ENCODE measurements at regions not wholly inside any gene's neighbourhood (a gene's known extent, or its start where the extent isn't known, plus 50 kb on each side); places are given as distances from the start of the nearest gene placed in this dataset.
"Not testable (repeated sequence)": the region's sequence is repeated elsewhere in the genome, so short reads cannot be mapped to it uniquely, and the experiment has no call there.

GRCh38 chr10:8278099-8278498 is 223.6 kb downstream of the GATA3 start:
- no peak for TF ChIP-seq CTCF (conservative IDR thresholded peaks at IDR 0.05; ENCODE audit: low read depth)
- DNase-seq (ENCODE audit: low spot score): no peak
- ChIA-PET POLR2A (ENCODE audit: low non-redundant PET) (no interaction called here), CTCF (no interaction called here)
- no peak overlapping the region for H3K27ac ChIP-seq

GRCh38 chr10:8279598-8279997 is 225.1 kb downstream of the GATA3 start:
- TF ChIP-seq CTCF (conservative IDR thresholded peaks at IDR 0.05; ENCODE audit: low read depth): no peak
- no peak overlapping the region for H3K27ac ChIP-seq
- DNase-seq (ENCODE audit: low spot score): no peak
- CTCF ChIA-PET: interaction anchor here (0.6 to 0.7 kb wide), 2 partner anchors 226 to 1570 kb away, joined by 3 read pairs; no protein-coding TSS in a partner anchor
- POLR2A ChIA-PET (ENCODE audit: low non-redundant PET): no interaction called here

GRCh38 chr10:8280946-8281345 is 226.5 kb downstream of the GATA3 start:
- H3K27ac ChIP-seq: no peak overlapping the region
- ChIA-PET POLR2A (ENCODE audit: low non-redundant PET) (no interaction called here), CTCF (no interaction called here)
- no peak for TF ChIP-seq CTCF (conservative IDR thresholded peaks at IDR 0.05; ENCODE audit: low read depth)
- no peak for DNase-seq (ENCODE audit: low spot score)

GRCh38 chr10:8282340-8282739 is 227.9 kb downstream of the GATA3 start:
- H3K27ac ChIP-seq: no peak overlapping the region
- no peak for DNase-seq (ENCODE audit: low spot score)
- CTCF ChIA-PET: no interaction called here
- POLR2A ChIA-PET (ENCODE audit: low non-redundant PET): no interaction called here
- TF ChIP-seq CTCF (conservative IDR thresholded peaks at IDR 0.05; ENCODE audit: low read depth): no peak

- ChIA-PET POLR2A (ENCODE audit: low non-redundant PET) (no interaction called here), CTCF (no interaction called here)
- no peak for DNase-seq (ENCODE audit: low spot score)
- H3K27ac ChIP-seq: no peak overlapping the region
- no peak for TF ChIP-seq CTCF (conservative IDR thresholded peaks at IDR 0.05; ENCODE audit: low read depth)
Observed at GRCh38 chr10:8283166-8283905, 228.8 kb downstream of the GATA3 start.

- CTCF ChIA-PET: no interaction called here
- no peak for DNase-seq (ENCODE audit: low spot score)
- no peak for TF ChIP-seq CTCF (conservative IDR thresholded peaks at IDR 0.05; ENCODE audit: low read depth)
- POLR2A ChIA-PET (ENCODE audit: low non-redundant PET): no interaction called here
- H3K27ac ChIP-seq: no peak overlapping the region
Observed at GRCh38 chr10:8283986-8284385, 229.5 kb downstream of the GATA3 start.

- CTCF ChIA-PET; DNase-seq (ENCODE audit: low spot score); H3K27ac ChIP-seq; POLR2A ChIA-PET (ENCODE audit: low non-redundant PET): not testable (repeated sequence)
Observed at GRCh38 chr10:8285970-8286369, 231.5 kb downstream of the GATA3 start.

Measured in RWPE1 (cell line).